Suprapubic skin (tissue), 4 donors: ENCODE measurements at regions not wholly inside any gene's neighbourhood (a gene's known extent, or its start where the extent isn't known, plus 50 kb on each side); places are given as distances from the start of the nearest gene placed in this dataset.

Experiments used
- EP300 ChIP-seq: sonication (generic); formaldehyde crosslinking; IDR thresholded peaks from one replicate; pipeline ENCODE4 v1.6.1; 2017; ENCODE audit warnings: antibody characterized with exemption
- POLR2A ChIP-seq, 2 donors: fragments of 450-650 bp; IDR thresholded peaks; one replicate each; pipeline ENCODE4 v1.6.1; 2017; ENCODE audit warnings: antibody characterized with exemption in 2 of 2, mild to moderate bottlenecking in 2 of 2, moderate library complexity in 2 of 2
- POLR2AphosphoS5 ChIP-seq, 3 donors: sonication (generic); formaldehyde crosslinking; IDR thresholded peaks; one replicate each; pipeline ENCODE4 v1.6.1; 2017; ENCODE audit warnings: antibody characterized with exemption in 3 of 3
- TF ChIP-seq, protein P1 (sequence below), 2 donors: fragments of 200-600 bp in 1 of 2; fragments of 450-650 bp in 1 of 2; sonication (generic) in 1 of 2; IDR thresholded peaks; one replicate each; pipeline ENCODE4 v1.5.1; 2016 to 2019; ENCODE audit warnings: antibody characterized with exemption in 2 of 2, mild to moderate bottlenecking in 1 of 2, moderate library complexity in 1 of 2

DNA sequence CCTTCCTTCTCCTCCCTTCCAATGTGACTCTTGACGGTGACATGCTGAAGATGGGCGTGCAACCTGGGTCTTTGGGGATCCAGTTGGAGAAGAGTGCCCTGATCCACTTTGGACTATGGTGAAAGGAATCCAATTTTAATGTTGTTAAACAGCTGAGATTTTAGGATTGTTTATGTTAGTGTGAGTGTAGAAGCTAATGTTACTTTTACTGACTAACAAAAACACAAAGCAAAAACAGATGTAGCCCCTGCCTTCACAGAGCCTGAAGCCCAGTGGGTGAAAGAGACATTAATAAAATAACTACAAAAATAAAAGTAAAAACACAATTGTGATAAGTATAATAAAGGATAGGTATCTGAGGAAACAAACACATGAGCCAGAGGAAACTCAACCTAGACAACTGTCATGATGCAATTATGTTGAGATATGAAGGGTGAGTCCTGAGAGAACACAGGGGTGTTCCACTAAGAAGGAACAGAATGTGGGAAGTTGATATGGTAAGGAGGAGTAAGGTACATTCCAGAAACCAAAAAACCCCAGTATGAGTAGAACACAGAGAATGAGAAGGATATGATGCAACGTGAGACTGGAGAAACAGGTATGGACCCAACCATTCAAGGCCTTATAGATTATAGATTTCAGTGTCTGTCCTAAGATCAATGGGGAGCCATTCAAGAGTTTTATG is 115.1 kb upstream of the PMFBP1 start:
- TF ChIP-seq POLR2A (IDR thresholded peaks at IDR 0.05), result no peak
- TF ChIP-seq, protein P1, sequence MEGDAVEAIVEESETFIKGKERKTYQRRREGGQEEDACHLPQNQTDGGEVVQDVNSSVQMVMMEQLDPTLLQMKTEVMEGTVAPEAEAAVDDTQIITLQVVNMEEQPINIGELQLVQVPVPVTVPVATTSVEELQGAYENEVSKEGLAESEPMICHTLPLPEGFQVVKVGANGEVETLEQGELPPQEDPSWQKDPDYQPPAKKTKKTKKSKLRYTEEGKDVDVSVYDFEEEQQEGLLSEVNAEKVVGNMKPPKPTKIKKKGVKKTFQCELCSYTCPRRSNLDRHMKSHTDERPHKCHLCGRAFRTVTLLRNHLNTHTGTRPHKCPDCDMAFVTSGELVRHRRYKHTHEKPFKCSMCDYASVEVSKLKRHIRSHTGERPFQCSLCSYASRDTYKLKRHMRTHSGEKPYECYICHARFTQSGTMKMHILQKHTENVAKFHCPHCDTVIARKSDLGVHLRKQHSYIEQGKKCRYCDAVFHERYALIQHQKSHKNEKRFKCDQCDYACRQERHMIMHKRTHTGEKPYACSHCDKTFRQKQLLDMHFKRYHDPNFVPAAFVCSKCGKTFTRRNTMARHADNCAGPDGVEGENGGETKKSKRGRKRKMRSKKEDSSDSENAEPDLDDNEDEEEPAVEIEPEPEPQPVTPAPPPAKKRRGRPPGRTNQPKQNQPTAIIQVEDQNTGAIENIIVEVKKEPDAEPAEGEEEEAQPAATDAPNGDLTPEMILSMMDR (IDR thresholded peaks at IDR 0.05), result no peak
- TF ChIP-seq POLR2AphosphoS5 (IDR thresholded peaks at IDR 0.05), result no peak
- TF ChIP-seq EP300, result no peak
